HG02798 (cell line): ENCODE measurements at regions not wholly inside any gene's neighbourhood (a gene's known extent, or its start where the extent isn't known, plus 50 kb on each side); places are given as distances from the start of the nearest gene placed in this dataset.
"Not testable (repeated sequence)": the region's sequence is repeated elsewhere in the genome, so short reads cannot be mapped to it uniquely, and the experiment has no call there.

Experiments used
- ATAC-seq: cut with Tn5 transposase; IDR thresholded peaks from one replicate; pipeline ENCODE4 v1.9.1; 2021; ENCODE audit warnings: mild to moderate bottlenecking; ENCODE audit not compliant: unreplicated experiment, poor library complexity

DNA sequence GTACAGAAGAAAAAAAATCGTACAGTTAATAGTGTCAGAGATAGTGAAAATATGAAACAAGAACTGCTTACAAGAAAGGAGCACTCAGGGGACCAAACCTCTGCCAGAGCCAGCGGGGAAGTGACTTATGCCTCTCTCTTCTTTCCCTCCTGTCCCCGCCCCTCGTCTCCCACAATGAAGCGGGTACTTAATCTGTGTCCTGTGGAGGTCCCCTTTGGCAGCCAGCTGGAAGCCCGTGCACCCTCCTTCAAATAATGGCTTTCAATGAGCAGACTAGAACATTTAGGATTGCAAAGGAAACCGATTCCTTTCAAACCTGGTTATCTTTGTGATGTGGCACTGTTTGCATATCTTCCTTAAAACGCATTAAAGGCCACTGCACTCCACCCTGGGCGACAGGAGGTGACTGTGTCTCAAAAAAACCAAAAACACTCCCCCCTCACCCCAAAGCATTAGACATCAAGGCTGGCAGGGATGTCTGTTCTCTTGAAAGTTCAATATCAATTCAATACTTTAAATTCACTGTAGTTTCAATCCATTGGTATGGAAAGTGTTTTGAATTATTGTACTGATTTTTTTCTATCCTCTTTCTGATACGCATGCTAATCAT is 51.7 kb downstream of the PPIAL4C start:
- not testable (repeated sequence) for ATAC-seq

DNA sequence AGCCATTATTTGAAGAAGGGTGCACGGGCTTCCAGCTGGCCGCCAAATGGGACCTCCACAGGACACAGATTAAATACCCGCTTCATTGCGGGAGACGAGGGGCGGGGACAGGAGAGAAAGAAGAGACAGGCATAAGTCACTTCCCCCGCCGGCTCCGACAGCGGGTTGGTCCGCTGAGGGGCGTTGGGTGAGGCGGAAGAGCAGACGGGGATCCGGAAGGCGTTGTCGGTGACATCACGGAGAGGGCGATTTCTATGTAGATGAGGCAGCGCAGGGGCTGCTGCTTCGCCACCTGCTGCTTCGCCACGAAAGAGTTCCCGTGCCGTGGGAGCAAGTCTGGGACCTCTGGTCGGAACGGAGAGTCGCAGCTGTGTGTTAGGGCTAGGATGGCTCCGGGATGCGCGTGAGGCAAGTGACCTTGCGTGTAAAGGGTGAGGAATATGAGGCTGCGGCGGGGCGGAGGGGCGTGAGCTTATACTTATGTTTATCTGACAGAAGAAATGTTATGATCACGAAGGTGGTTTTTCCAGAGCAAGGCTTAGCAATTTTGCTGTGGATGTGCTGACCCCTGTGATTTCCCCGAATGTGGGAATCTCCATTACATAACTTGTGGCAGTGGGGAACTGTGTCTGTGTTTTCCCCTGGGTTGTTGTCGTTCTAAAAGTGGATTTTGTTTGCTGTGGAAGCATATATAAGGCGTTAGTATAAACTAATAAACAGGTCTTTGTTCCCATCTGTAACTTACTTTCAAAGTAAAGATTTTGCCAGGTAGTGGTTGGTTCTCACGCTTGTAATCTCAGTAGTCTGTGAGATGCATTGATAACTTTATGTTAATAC is 52.9 kb downstream of the PPIAL4C start:
- ATAC-seq = peak; percentile 92

DNA sequence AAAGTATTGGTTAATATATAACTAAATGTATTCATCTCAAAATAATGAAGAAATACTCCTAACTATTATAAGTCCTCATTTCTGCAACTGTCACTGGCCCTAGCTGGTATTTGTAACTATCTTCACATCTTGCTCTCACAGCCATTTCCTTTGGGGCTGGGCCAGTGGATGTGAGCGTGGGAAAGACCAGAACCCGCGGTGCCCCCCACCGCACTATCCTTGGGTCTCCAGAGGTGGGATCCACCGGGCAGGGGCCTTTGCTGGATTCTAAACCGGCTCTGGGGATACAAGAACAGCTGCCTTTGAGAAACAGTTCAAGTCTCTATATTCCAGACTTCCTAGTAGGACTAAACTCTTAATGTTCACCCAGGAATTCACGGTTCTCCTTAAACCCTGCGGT is 54.8 kb downstream of the PPIAL4C start:
- ATAC-seq = not testable (repeated sequence)

DNA sequence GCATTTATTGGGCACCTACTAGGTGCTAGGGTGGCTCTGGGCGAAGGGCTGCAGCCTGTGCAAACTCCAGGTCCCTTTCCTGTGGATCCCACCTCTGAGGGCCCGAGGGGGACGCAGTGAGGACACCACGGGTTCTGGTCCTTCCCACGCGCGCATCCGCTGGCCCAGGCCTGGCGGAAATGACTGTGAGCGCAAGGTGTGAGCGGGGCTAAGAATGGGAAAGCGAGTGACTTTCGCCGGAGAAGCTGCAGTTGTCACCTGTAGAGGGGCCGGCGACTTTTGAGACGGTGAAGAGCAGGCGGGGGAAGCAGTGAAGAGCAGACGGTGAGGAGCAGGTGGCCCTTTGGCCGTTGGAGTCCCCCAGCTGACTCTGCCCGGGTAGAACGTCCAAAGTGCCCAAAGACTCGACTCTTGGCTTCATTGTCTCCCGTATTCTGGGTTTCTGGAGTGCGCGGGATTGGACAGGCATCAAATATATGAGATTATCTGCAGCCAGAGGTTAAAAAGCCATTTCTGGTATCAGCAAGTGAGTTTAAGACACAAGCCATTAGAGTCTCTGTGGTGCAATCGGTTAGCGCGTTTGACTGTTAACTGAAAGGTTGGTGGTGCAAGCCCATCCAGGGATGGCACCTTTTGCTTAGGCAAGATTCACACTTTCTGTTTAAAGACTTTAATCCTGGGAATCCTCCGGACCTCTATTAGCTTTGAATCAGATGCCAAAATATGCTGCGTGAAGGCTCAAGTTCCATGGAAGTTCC is 55.4 kb downstream of the PPIAL4C start:
- not testable (repeated sequence) for ATAC-seq

DNA sequence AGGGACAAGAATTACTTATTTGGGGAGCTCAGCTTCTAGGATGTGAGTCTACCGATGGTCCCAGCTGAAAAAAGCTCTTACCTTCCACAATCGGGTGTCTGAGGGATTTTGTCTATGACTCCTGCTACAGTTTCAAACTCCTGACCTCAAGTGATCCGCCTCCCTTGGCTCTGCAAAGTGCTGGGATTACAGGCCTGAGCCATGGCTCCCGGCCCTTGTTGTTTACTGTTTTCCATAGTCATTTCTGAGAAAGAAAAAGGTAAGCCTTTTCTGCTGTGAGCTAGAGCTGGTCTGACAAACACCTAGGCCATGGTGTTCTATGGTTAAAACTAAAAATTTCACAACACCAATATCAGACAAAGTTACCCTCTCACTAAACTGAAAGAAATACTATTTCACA is 57.5 kb downstream of the PPIAL4C start:
- not testable (repeated sequence) for ATAC-seq

DNA sequence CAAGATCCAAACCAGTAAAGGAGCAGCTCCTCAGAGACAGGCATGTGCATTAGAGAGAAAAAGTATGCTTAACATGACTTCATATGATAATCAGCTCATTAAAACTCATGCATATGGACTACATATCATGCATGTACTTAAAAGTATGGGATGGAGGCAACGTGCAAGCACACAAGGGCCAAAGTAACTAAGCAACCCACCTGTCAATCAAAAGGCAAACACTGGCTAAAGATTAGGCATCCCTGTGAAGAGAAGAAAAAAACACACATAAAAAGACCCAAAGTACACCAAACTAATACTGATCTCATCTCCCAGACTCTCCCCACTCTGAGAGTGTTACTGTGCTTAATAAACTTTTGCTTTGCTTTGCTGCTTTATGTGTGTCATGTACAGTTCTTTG is 61.2 kb downstream of the PPIAL4C start:
- ATAC-seq = not testable (repeated sequence)

DNA sequence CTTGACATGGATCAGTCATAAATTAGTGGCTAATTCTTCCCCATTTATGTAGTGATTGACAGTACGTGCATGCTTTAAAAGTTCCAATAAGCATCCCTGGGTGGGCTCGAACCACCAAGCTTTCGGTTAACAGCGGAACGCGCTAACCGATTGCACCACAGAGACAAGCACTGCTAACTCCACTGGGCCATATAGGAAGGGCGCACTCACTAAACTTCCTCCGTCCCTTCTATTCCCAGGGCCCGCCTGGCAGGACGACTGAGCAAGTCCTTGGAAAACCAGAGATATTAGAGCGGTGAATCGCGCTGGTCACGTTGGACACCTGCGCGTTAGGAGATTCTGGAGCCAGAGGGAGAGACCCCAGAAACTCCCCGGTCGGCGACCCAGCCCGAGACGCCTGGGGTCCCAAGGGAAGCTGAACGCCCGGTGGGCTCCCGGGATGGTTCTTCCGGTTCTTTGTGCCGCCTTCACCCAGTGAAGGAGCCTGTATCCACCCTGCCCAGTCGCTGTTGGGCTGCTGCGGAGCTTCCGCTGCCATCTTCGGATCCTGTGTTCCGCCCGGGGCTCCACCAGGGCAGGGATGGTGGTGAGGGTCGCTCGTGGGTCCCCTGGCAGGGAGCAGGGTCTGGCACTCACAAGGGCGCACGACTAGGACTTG is 62.8 kb downstream of the PPIAL4C start:
- not testable (repeated sequence) for ATAC-seq

DNA sequence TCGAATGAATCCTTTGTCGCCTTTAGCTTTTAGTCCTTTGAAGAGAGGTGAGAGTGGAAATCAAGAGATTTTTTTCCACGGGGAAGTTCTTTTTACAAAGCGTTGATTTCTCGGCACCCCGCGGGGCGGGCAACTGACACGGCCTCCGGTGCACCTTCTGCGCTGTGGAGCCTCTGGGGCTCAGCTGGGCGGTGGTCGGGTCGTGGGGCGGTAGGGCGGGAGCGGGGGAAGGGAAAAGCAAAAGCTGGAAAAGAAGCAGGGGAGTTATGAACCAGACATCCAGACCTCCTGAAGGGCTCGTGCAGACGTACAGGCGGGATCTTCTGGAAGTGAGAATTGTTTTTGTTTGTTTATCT is 63.3 kb downstream of the PPIAL4C start:
- ATAC-seq = not testable (repeated sequence)

DNA sequence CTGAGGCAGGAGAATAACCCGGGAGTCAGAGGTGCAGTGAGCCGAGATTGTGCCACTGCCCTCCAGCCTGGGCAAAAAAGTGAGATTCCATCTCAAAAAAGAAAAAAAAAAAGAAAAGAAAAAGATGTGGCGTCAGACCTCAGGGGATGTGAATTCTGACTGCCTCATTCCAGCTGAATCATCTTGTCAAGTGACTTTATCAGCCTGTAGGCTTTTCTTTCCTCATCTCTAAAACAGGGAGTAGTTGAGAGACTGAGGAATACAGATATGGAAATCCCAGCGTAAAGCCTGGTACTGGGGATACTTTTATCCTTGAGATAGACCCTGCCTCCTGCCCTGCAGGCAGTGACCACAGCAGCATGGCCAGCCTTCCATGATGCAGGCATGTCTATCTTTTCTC is 74.1 kb downstream of the PPIAL4C start:
- ATAC-seq = not testable (repeated sequence)

DNA sequence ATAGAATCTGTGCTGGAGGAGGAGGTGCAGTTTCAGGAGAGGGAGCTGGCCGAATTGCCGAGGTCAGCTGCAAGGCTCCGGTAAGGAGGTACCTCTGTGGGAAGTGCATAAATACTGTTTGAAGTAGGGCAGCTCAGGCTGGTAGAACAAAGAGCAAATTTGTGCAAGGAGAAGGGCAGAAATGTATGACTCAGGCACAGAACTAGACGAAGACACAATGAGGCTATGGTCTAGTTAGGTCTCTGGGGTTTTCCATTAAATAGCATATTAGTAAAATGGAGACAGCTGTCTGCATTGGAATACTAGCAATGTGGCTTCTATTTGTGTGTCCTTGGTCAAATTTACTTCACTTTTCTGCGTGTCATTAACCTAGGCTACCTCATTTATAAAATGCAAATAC is 74.5 kb downstream of the PPIAL4C start:
- ATAC-seq = not testable (repeated sequence)

DNA sequence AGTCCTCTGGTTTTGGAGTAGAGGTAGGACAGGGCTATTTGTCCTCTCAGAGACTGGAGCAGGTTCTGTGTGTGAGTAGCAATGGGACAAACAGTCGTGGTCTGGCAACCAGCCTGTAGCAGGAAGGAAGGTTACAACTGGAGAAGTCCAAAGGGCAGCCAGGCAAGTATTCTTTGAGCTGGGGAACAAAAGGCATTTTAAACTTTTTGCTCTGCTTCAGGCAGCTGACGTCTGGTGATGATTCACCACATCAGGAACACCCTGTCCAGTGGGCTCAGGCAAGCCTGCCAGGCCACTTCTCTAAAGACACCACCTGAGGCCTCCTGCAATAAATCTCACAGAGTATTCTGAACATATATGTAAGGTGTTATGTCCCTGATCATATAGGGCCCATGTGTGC is 81.0 kb downstream of the PPIAL4C start:
- ATAC-seq = not testable (repeated sequence)

DNA sequence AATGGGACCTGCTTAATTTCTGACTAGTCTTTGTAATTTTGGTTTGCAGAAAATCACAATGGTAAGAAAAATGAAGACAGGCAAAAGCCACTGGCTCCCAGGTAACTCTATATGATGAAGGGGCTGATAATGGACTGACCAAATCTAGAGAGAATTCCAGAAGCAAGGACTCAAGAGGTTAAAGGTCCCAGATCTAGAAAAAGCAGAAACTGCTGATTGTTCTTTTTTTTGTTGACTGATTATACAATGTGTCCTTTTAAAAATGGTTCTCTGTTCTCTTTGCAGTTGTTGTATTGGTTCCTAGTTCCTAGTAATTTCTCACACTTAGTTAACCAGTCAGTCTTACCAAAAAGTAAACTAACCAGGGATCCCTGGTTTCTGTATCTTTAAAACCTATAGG is 81.4 kb downstream of the PPIAL4C start:
- ATAC-seq = not testable (repeated sequence)

DNA sequence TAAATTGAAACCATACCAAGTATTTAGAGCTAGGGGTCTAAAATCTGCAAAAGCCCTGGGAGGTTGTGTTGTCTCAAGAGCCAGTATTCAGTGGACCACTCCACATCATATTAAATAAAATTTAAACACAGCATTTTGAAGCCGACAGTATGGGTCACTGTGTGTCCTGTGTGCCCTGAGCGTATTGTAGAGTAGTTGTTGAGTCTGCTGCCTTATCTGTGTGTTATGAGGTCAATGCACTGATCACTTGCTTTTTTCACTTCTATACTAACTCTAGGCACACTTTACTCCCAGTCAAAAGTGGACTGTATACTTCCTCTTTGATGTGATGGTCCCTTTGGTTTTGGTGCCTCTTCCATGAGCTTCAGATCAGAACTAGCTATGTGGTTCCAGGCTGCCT is 81.9 kb downstream of the PPIAL4C start:
- ATAC-seq = not testable (repeated sequence)

DNA sequence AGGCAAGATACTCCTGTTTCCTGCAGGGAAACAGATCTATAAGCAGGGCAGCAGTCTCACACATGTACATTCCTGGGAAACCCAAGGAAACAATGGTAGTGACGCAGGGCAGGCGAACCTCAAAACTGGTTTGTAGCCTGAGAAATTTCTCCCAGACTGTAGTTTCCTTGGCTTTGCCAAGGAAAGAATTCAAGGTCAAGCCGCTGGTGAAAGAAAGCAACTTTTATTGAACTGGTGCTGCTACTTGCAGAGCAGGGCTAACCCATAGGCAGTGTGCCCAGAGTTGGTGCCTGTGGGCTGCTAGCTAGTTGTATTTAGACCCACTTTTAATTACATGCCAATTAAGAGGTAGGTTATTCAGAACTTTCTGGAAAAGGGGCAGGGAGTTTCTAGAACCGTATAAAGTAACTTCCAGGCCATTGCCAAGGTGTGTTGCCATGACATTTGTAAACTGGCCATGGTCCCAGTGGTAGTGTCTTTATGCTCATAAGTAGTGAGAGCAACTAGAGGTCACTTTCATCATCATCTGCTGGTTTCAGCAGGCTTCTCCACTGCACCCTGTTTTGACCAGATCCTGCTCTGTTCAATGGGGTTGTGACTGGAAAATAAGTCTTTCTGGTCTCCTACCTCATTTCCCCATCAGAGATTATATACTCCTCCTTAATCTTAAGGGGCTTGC is 89.7 kb downstream of the PPIAL4C start:
- not testable (repeated sequence) for ATAC-seq

DNA sequence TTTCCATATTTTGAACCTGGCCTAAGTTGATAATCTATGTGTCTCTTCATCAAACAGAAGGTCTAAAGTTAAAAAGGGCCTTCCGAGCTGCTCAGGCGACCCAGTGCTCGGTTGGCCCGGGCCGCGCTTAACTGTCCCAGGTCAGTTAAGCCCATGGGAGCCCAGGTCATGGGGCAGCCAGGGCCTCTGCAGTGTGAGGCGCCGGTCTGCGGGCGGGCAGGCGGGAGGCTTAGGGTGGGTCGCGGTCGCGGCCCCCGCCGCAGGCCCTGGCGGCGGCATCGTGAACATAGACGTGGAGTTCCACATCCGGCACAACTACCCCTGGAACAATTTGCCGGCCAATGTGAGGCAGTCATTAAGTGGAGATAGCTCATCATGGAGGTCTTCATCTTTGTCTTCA is 91.3 kb downstream of the PPIAL4C start:
- ATAC-seq = not testable (repeated sequence)

DNA sequence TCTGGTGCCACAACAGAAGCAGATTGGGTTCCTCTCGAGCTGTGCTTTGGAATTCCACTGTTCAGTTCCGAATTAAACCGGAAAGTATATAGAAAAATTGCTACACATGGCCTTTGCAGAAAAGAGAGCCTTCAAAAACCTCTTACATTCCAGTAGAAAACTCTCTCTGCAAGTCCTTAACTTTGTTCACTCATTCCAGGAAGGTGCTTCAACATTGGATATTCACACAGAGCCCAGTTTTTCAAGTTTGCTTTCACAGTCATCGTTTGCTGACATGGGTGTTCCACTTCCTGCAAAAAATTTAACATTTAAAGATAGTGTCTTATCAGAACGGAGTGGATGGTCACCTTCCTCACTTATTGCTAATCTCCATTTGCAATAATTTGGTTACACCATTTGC is 93.7 kb downstream of the PPIAL4C start:
- ATAC-seq = not testable (repeated sequence)

DNA sequence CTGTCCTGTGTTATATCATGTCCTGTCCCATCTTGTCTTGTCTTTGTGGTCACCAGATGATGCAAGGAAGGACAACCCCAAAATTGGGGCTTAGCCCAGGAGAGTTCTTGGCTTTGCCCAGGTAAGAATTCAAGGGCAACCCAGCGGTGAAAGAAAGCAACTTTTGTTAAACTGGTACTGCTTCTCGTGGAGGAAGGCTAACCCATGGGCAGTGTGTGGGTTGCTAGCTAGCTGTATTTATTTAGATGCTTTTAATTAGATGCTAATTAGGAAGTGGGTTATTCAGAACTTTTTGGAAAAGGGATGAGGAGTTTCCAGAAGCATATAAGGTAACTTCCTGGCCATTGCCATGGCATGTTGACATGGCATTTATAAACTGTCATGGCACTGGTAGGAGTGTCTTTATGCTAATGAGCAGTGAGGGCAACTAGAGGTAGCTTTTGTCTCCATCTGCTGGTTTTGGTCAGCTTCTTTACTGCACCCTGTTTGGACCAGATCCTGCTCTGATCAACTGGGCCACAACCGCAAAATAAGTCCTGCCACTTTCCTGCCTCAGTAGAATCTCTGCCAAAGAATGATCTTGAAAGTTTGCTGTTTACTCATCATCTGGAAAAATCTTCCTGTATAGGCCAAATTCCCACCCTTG is 95.8 kb upstream of the FCGR1A start:
- ATAC-seq = peak; percentile 64

DNA sequence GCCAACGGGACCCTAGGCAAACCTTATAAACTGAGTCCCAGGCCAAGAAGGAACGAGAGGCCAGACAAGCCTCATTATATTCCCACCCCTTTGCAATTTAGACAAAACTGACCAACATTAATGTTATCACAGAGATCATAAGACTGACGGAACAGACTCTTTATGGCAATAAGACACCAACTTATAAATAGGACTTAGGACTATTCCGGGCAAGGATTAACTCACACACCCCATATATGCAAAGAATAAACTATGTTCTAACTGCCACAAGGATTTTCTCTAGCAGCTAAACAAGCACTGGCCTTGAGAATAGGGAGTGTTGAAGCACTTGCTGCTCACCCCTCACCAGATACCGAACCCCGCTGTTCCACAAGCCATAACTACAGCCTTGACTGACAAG is 91.1 kb upstream of the FCGR1A start:
- ATAC-seq = not testable (repeated sequence)

DNA sequence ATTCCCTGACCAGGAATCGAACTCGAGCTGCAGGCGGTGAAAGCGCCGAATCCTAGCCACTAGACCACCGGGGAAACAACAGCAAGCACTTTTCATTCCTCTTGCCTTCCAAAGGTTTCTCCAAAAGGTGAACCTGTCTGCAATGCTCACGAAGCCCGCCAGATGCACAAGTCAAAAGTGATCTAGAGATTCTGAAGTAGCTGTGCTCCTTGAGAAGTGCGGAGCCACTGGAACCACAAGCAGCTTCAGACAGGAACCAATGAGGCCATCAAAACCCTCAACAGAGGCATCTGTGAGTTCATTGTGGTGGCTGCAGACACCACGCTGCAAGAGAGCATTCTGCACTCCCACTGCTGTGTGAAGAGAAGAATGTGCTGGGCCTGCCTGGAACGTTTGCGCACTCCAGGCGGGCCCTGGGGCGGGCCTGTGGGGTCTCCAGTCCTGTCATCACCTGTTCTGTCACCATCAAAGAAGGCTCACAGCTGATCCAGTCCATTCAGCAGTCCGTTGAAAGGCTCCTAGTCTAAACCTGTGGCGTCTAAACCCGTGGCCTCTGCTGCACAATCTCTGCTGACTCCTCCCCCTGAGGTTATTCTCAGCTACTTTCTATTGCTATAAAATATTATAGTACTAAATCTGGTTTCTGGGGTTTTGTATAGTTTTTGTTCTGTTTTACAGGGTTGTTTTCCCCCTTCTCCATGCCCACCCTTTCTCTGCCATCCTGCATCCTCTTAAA is 89.5 kb upstream of the FCGR1A start:
- ATAC-seq = not testable (repeated sequence)
